ENCODE measurements at regions not wholly inside any gene's neighbourhood (a gene's known extent, or its start where the extent isn't known, plus 50 kb on each side); places are given as distances from the start of the nearest gene placed in this dataset.

- no peak for TF ChIP-seq CREB1 (IDR thresholded peaks at IDR 0.05)
- no peak for TF ChIP-seq HDAC2 (IDR thresholded peaks at IDR 0.05; ENCODE audit: borderline replicate concordance in 1 of 2, low read depth in 2 of 2, low read length in 2 of 2)
- no peak for TF ChIP-seq JUN (IDR thresholded peaks at IDR 0.05; ENCODE audit: low read depth, low read length)
- no peak for TF ChIP-seq SIX5 (IDR thresholded peaks at IDR 0.05; ENCODE audit: low read depth, low read length)
- no peak for TF ChIP-seq CTCF (IDR thresholded peaks at IDR 0.05; ENCODE audit: control extremely low read depth in 1 of 3, insufficient read depth in 1 of 3, low read depth in 1 of 3, low read length in 3 of 3)
- no peak for TF ChIP-seq KDM1A (IDR thresholded peaks at IDR 0.05; ENCODE audit: borderline replicate concordance, low read length)
- TF ChIP-seq RFX5 (IDR thresholded peaks at IDR 0.05; ENCODE audit: borderline replicate concordance, low read depth, low read length), result no peak
- TF ChIP-seq TAF1 (IDR thresholded peaks at IDR 0.05; ENCODE audit: low read depth, low read length), result no peak
- no peak for TF ChIP-seq MAFK (IDR thresholded peaks at IDR 0.05; ENCODE audit: low read depth, low read length)
- no peak for TF ChIP-seq SIN3A (conservative IDR thresholded peaks at IDR 0.05 in 1 of 2, IDR thresholded peaks at IDR 0.05 in 1 of 2; ENCODE audit: low read depth in 1 of 2, low read length in 2 of 2)
- no peak for TF ChIP-seq SRF (IDR thresholded peaks at IDR 0.05; ENCODE audit: low read depth, low read length)
These were observed 494.8 kb upstream of the SLC39A10 start for GRCh38 chr2:195162194-195162593.
